H1 (cell line): ENCODE measurements at regions not wholly inside any gene's neighbourhood (a gene's known extent, or its start where the extent isn't known, plus 50 kb on each side); places are given as distances from the start of the nearest gene placed in this dataset.

Experiments
- EZH2 ChIP-seq: fragments of 200-600 bp; sonication (generic); IDR thresholded peaks from 2 replicates; pipeline ENCODE4 v1.7.1; 2012; ENCODE audit warnings: low read depth, mild to moderate bottlenecking, moderate library complexity, low read length, inconsistent platforms; ENCODE audit not compliant: severe bottlenecking
- FOSL1 ChIP-seq: IDR thresholded peaks from 2 replicates; pipeline ENCODE4 v1.6.1; 2011; ENCODE audit warnings: mild to moderate bottlenecking, low read depth, low read length, moderate library complexity; ENCODE audit not compliant: insufficient read depth
- KDM1A ChIP-seq: fragments of 200-600, 300-600 bp; sonication (generic); IDR thresholded peaks from 2 replicates; pipeline ENCODE4 v1.7.1; 2016; ENCODE audit warnings: mild to moderate bottlenecking, low read length, borderline replicate concordance
- SIN3A ChIP-seq, 2 experiments: IDR thresholded peaks in 1 of 2; conservative IDR thresholded peaks in 1 of 2; 2 replicates each; pipeline ENCODE4 v1.6.1; 2011 to 2012; ENCODE audit warnings: low read length in 2 of 2, improper control_type of control experiment in 1 of 2, low read depth in 1 of 2, mild to moderate bottlenecking in 1 of 2
- SP2 ChIP-seq: IDR thresholded peaks from 2 replicates; pipeline ENCODE4 v1.6.1; 2012; ENCODE audit warnings: mild to moderate bottlenecking, low read length, inconsistent platforms
- TEAD4 ChIP-seq: IDR thresholded peaks from 2 replicates; pipeline ENCODE4 v1.6.1; 2012; ENCODE audit warnings: low read depth, low read length, inconsistent platforms, mixed read lengths
- TF ChIP-seq, protein P1 (sequence below), 3 experiments: IDR thresholded peaks; 1 replicate in 2 of 3; 2 replicates in 1 of 3; pipeline versions ENCODE4 v1.5.1 to v1.6.1; 2011; ENCODE audit warnings: low read length in 3 of 3, mild to moderate bottlenecking in 3 of 3, inconsistent platforms in 2 of 3, low read depth in 1 of 3, moderate library complexity in 1 of 3; ENCODE audit not compliant: insufficient read depth in 1 of 3; ENCODE audit errors: control extremely low read depth in 1 of 3
- TF ChIP-seq, protein P2 (sequence below): IDR thresholded peaks from 2 replicates; pipeline ENCODE4 v1.6.1; 2012; ENCODE audit warnings: low read length, inconsistent platforms
- TF ChIP-seq, protein P3 (sequence below): IDR thresholded peaks from 2 replicates; pipeline ENCODE4 v1.6.1; 2012; ENCODE audit warnings: inconsistent platforms

DNA sequence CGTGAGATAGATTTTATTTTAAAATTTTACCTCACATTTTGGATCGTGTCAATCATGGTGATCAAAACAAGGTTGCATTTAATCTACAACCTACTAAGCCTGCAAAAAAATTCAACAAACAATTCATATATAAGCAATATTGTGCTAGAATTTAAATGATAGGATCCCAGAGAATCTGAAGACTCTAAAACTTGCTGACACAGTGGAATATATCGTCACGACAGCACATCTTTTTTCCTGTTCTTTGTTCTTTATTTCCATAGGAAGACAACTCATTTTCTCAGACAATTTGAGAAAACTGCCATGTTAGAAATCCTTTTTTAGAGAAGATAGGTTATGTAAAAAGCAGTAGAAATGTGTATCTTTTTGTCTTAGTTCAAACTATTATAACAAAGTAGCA, 820.2 kb upstream of the CELF2 start:
- TF ChIP-seq KDM1A (no peak), SIN3A (conservative IDR thresholded peaks at IDR 0.05 in 1 of 2, IDR thresholded peaks at IDR 0.05 in 1 of 2; ENCODE audit: low read depth in 1 of 2, low read length in 2 of 2) (no peak), TEAD4 (no peak), SP2 (no peak), FOSL1 (no peak), EZH2 (no peak)
- TF ChIP-seq, protein P1, sequence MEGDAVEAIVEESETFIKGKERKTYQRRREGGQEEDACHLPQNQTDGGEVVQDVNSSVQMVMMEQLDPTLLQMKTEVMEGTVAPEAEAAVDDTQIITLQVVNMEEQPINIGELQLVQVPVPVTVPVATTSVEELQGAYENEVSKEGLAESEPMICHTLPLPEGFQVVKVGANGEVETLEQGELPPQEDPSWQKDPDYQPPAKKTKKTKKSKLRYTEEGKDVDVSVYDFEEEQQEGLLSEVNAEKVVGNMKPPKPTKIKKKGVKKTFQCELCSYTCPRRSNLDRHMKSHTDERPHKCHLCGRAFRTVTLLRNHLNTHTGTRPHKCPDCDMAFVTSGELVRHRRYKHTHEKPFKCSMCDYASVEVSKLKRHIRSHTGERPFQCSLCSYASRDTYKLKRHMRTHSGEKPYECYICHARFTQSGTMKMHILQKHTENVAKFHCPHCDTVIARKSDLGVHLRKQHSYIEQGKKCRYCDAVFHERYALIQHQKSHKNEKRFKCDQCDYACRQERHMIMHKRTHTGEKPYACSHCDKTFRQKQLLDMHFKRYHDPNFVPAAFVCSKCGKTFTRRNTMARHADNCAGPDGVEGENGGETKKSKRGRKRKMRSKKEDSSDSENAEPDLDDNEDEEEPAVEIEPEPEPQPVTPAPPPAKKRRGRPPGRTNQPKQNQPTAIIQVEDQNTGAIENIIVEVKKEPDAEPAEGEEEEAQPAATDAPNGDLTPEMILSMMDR (IDR thresholded peaks at IDR 0.05; ENCODE audit: control extremely low read depth in 1 of 3, insufficient read depth in 1 of 3, low read depth in 1 of 3, low read length in 3 of 3) = no peak
- TF ChIP-seq, protein P2, sequence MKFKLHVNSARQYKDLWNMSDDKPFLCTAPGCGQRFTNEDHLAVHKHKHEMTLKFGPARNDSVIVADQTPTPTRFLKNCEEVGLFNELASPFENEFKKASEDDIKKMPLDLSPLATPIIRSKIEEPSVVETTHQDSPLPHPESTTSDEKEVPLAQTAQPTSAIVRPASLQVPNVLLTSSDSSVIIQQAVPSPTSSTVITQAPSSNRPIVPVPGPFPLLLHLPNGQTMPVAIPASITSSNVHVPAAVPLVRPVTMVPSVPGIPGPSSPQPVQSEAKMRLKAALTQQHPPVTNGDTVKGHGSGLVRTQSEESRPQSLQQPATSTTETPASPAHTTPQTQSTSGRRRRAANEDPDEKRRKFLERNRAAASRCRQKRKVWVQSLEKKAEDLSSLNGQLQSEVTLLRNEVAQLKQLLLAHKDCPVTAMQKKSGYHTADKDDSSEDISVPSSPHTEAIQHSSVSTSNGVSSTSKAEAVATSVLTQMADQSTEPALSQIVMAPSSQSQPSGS = no peak
- TF ChIP-seq, protein P3, sequence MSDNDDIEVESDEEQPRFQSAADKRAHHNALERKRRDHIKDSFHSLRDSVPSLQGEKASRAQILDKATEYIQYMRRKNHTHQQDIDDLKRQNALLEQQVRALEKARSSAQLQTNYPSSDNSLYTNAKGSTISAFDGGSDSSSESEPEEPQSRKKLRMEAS = no peak
